NCI-H1092 treated with DMSO at 0.1 percent for 48 hours (cell line): ENCODE measurements at regions not wholly inside any gene's neighbourhood (a gene's known extent, or its start where the extent isn't known, plus 50 kb on each side); places are given as distances from the start of the nearest gene placed in this dataset.

Experiments used
- DNase-seq: peaks from one replicate; lab custom pipeline; 2025; lab: John Stamatoyannopoulos, UW

GRCh38 chr2:145198555-145198954 lies 678.6 kb upstream of the ZEB2 start:
- DNase-seq = no peak

GRCh38 chr2:145197944-145198343 lies 678.0 kb upstream of the ZEB2 start:
- DNase-seq = peak; percentile 12

- DNase-seq = no peak
These were observed 674.8 kb upstream of the ZEB2 start for GRCh38 chr2:145194673-145195072.

- no peak for DNase-seq
These were observed 670.2 kb upstream of the ZEB2 start for GRCh38 chr2:145190031-145190703.

GRCh38 chr2:145186303-145186702 lies 666.4 kb upstream of the ZEB2 start:
- DNase-seq = no peak

DNA sequence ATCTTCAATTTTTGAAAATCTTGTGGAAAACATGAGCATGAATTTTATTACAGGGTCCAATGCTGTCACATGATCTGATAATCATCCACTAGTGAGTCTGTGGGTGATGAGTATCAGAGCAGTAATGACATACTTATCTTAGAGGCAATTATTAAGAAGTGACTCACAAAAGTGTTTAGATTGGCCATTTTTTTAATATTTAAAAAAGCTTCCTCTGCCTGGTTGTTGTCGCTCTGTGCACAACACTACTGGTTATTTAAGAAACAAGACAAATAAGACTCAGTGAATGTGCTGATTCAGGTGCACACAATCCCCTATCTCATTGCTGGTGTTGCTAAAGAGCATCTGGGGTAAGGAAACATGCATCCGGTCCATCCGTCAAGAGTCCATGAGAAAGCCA lies 665.8 kb upstream of the ZEB2 start:
- no peak for DNase-seq

DNA sequence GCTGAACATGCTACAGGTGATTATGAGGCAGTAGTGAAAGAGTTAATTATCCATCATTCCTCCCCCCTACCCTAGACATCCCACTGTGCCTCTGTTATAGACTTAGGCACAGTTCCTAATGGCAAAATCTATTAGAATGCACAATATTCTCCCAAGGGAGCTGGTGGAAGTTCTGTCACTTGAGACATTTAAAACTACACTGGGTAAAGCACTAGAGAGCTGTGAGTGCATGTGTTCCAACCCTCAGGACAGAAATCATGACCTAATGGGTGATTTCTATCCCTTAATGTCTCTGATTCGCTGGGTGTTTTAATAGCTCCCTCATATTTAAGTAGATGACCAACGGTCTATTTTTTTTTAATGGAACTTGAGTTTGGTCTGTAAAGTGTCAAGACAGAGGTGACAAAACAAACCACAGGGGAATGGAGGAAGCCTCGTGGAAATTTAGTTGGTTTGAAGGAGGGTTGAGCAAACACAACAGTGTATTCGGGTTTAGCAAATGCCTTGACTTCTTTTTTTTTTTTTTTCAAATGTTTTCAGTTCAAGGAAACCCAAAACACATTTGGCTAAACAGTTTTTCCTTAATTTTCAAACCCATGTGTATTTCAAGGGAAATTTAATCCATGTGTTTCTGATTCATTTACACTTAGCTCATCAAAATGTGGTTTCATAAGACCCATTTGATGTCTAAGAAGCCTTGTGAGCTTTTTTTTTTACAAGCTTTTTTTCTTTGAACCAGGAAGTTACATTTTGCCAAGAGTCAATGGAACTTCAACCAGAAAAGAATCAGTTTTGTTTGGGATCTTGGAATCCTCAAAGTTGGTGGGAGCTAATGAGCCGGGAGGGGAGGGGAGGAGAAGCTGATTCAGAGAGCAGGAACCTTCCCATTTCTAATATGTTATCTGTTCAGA lies 665.1 kb upstream of the ZEB2 start:
- DNase-seq = no peak

DNA sequence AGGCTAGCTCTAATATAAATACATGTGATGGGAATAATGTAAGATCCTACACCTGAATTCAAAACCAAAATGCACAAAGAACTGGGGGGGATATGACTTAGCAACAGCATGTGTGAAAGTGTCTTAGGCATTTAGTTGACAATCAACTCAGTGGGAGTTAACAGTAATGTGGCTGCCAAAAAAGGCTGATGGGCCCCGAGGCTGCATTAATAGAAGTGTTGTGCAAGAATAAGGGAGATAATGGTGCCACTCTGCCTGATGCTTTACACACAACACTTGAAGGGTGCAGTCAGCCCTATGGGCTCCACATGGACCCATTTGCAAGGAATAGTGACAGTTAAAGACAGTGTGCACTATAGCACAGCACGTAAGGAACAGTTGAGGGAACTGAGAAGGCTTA lies 649.4 kb upstream of the ZEB2 start:
- DNase-seq = no peak

GRCh38 chr2:145168091-145168490 lies 648.2 kb upstream of the ZEB2 start:
- no peak for DNase-seq

DNA sequence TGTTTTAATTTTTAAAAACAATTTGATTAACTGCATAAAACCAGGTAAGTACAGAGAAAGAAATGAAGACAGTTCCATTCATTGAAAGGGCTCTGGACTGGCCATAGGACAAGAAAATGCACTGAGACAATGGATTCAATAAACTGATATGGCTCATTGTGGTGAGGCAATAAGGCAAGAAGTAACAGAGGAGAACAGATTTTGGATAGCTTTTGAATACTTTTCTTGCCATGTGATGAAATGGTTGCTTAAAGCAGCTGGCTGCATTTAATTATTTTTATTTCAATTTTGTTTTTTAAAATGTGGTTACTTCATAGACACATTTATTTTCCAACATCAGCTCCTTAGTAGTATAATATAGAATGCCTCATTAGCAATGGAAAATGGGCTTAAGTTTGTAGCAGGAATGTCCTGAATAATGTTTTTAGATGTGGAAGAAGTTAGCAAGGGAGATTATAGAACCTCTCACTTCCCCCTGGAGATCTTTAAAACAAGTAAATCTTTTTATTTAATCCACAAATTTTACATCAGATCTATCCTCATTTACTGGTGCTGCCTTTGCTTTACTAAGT lies 646.9 kb upstream of the ZEB2 start:
- no peak for DNase-seq

DNA sequence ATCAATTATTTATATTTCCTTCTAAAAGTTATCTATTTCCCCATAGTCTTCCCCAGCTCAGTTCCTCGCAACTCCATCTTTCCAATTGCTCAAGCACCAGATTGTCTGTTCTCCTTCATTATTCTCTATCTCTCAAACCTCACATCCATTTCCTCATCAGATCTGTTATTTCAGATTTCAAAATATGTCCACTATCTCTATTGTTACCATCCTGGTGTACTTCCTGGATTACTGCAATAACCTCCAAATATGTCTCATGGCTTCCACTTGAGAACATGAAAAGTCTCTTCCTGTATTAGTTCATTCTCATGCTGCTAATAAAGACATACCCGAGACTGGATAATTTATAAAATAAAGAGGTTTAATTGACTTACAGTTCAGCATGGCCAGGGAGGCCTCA lies 641.7 kb upstream of the ZEB2 start:
- no peak for DNase-seq

DNA sequence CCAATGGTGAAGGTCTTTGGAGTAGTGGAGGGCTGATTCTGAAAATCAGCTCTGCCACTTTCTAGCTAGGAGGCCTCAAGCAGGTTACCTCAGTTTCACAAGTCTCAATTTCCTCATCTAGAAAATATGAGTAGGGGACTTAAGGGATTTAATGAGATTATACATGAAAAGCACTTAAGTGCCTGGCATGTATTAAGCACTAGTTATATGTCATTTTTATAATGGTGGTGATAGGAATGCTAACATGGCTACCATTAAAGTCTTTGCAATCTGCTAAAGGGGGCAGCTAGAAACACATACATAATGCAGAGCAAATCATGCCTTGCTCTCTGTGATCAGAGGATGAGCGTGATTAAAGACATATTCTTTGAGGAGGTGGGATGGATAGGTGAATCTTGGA lies 640.9 kb upstream of the ZEB2 start:
- DNase-seq = no peak

- DNase-seq = no peak
These were observed 639.8 kb upstream of the ZEB2 start for GRCh38 chr2:145159676-145160075.

DNA sequence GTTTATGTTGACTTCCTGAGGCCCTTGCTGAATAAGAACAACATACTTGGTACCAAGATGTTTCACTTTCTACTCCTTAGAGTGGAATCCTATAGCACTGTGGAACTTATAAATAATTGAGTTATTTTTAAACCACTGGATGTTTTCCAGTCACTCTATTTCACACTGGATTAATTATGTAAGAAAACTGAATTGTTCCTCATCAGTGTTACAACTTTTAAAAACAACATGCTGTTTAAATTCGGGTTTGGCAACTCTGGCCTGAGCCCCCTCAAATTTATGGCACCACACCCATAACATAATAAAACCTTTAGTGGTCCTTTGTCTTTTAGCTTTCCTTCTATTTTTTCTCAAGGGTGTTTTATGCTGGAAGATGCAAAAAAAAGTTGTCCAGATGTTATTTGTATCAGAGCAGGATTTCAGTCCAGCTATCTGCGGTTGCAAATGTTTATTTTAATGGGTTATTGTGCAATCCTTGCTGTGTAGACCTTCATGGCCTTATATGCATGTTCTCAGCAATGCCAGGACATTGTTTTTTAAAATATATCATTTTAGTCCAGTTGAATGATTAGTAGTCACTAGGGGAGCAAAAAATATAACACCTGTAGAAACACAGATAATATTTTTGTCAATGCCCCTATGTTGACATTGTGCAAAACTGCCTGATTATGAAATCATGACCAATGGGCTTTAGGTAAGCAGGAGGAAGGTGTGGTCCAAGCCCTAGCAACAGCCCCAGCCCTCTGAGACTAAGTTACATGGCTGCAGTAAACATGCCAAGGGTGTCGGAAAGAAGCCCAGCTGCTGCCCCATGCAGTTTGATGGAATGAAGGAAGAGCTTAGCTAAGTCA lies 638.0 kb upstream of the ZEB2 start:
- DNase-seq = no peak

- no peak for DNase-seq
These were observed 637.2 kb upstream of the ZEB2 start for GRCh38 chr2:145157036-145157675.

DNA sequence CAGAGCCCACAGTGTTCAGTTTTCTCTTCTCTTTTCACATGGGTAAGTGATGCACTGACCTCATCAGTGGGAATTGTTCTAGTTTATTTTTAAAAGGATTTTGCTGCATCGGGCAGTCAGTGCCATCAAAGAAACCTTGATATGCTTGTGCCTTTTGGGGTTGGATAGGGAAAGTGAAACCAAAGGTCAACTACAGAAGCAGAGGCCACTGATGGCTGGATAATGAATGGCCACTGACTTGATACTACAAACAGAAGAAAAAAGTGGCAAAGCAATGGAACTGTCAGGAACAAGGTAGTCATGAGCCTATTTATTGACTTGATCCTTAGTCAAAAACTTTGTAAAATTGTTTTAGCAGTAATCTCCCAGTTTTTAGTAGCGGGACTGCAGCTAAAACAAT lies 636.3 kb upstream of the ZEB2 start:
- DNase-seq = no peak

GRCh38 chr2:145155196-145155595 lies 635.3 kb upstream of the ZEB2 start:
- DNase-seq = no peak

- no peak for DNase-seq
These were observed 634.8 kb upstream of the ZEB2 start for GRCh38 chr2:145154731-145155130.

DNA sequence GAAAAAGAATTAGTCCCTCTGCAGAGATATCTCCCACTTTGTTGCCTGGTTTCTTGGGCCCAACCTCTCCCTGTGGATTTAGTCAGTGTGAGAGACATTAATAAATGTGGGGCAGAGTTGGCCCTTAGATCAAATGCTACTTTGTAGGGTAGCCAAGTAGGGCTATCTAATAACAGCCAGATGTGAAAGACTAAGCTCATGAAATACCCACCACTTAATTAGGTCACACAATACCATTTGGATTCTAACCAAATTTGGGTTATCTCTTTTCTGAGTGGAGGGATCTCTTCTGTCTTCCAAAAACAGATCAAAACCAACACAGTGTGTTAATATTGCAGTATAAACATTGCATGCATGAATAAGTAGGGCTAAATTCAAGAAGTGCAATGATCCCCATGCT lies 626.8 kb upstream of the ZEB2 start:
- DNase-seq = no peak

DNA sequence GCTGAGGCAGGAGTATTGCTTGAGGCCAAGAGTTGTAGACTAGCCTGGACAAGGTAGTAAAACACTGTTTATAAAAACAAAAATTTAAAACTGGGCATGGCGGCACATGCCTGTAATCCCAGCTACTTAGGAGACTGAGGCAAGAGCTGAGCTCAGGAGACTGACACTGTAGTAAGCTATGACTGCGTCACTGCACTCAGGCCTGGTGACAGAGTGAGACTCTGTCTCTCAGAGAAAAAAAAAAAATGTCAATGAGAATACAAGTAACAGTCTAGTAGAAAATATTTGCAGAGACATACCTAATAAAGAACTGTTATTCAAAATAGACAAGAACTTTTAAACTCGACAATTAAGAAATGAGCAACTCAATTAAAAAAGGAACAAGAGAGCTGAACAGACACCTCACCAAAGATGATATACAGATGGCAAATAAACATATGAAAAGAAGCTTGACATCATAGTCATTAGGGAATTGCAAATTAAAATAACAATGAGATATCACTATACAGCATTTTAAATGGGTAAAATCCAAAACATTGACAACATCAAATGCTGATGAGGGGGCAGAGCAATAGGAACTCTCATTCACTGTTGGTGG lies 624.3 kb upstream of the ZEB2 start:
- no peak for DNase-seq

- DNase-seq = no peak
These were observed 622.1 kb upstream of the ZEB2 start for GRCh38 chr2:145141981-145142380.
